Chondrocyte (in vitro differentiated cells): ENCODE measurements at regions not wholly inside any gene's neighbourhood (a gene's known extent, or its start where the extent isn't known, plus 50 kb on each side); places are given as distances from the start of the nearest gene placed in this dataset.

ENCODE experiments used
- DNase-seq: peaks from one replicate; pipeline ENCODE4 v3.0.0; 2021; ENCODE audit warnings: mixed read lengths, low spot score
- H3K27ac Mint-ChIP-seq: one replicate; pipeline ENCODE4 v1.8.0; 2021; ENCODE audit warnings: mild to moderate bottlenecking, moderate library complexity, mixed read lengths; ENCODE audit not compliant: unreplicated experiment
- H3K27me3 Mint-ChIP-seq: 2 replicates; pipeline ENCODE4 v1.8.0; 2021; ENCODE audit warnings: low read depth, mixed read lengths
- H3K36me3 Mint-ChIP-seq: 2 replicates; pipeline ENCODE4 v1.8.0; 2021; ENCODE audit warnings: low read depth, mixed read lengths
- H3K4me1 Mint-ChIP-seq: 2 replicates; pipeline ENCODE4 v1.8.0; 2021; ENCODE audit warnings: low read depth, mild to moderate bottlenecking, mixed read lengths
- H3K4me3 Mint-ChIP-seq: one replicate; pipeline ENCODE4 v1.8.0; 2021; ENCODE audit warnings: mild to moderate bottlenecking, moderate library complexity, mixed read lengths; ENCODE audit not compliant: unreplicated experiment
- H3K9me3 Mint-ChIP-seq: 2 replicates; pipeline ENCODE4 v1.8.0; 2021; ENCODE audit warnings: low read depth, mixed read lengths
- TF ChIP-seq, protein P1 (sequence below): fragments of 200-600 bp; sonication (generic); IDR thresholded peaks from 2 replicates; pipeline ENCODE4 v1.5.0; 2021; ENCODE audit warnings: antibody characterized with exemption, mild to moderate bottlenecking, moderate library complexity

DNA sequence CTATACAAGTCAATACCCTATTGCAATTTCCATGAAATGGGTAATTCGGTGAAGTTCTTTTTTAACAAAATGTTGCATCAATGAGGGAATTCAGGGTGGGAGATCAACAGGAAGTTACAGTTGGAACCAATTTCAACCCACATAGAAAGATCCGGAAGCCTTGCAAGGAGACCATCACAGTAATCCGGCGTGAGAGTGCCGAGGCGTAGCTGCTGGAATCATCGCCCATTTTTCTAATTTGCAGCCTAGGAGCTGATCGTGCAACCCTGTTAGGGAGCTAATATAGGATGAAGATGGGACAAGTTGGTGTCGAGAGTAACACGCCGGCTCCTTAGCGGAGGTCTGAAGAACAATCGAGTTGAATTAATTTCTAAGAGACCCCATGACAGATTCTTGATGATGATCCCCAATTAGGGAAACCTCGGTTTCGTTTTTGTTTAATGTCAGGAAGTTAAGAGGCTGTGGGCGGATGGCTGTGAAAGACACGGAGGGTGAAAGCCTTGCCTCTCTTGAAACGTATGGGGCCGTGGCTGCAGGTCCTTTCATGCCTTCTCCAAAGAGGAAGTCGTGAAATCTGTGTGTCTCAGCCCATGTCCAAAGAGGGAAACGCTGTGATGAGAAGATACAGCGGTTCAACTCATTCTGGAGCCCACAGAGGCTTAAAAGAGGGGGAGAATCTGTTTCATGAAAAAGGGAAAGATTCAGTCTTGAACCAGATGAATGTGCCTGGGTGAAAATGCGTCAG is 51.2 kb upstream of the CARD11 start:
- TF ChIP-seq, protein P1, sequence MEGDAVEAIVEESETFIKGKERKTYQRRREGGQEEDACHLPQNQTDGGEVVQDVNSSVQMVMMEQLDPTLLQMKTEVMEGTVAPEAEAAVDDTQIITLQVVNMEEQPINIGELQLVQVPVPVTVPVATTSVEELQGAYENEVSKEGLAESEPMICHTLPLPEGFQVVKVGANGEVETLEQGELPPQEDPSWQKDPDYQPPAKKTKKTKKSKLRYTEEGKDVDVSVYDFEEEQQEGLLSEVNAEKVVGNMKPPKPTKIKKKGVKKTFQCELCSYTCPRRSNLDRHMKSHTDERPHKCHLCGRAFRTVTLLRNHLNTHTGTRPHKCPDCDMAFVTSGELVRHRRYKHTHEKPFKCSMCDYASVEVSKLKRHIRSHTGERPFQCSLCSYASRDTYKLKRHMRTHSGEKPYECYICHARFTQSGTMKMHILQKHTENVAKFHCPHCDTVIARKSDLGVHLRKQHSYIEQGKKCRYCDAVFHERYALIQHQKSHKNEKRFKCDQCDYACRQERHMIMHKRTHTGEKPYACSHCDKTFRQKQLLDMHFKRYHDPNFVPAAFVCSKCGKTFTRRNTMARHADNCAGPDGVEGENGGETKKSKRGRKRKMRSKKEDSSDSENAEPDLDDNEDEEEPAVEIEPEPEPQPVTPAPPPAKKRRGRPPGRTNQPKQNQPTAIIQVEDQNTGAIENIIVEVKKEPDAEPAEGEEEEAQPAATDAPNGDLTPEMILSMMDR = no peak
- Mint-ChIP-seq H3K27ac (no peak overlapping the region), H3K27me3 (peaks cover 4% of the 10 kb centered on the region), H3K36me3 (no peaks in the 10 kb centered on the region), H3K4me1 (no peaks in the 10 kb centered on the region), H3K9me3 (no peaks in the 10 kb centered on the region), H3K4me3 (no peak overlapping the region)
- DNase-seq = no peak

DNA sequence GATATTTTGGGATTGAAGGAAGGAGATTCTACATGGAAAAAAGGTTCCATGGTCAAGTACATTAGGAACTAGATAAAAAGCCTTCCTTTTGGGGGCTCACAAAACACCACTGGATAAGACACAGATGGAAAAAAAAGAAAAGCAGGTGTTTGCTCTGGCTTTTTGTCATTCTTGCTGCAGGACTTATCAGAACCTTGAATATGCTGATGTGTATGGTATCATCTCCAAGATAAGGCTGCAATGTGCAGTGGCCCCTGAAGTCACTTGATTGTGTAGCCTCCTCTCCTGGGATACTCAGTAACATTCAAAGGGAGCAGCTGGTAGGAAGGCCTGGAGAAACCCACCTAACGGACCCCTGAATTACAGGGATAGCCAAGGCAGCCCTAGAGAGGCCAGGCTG is 54.1 kb upstream of the CARD11 start:
- Mint-ChIP-seq H3K4me3 (no peak overlapping the region), H3K27me3 (peaks cover 4% of the 10 kb centered on the region), H3K27ac (no peak overlapping the region), H3K4me1 (no peaks in the 10 kb centered on the region), H3K36me3 (no peaks in the 10 kb centered on the region), H3K9me3 (no peaks in the 10 kb centered on the region)
- no peak for DNase-seq
- TF ChIP-seq, protein P1 = no peak

DNA sequence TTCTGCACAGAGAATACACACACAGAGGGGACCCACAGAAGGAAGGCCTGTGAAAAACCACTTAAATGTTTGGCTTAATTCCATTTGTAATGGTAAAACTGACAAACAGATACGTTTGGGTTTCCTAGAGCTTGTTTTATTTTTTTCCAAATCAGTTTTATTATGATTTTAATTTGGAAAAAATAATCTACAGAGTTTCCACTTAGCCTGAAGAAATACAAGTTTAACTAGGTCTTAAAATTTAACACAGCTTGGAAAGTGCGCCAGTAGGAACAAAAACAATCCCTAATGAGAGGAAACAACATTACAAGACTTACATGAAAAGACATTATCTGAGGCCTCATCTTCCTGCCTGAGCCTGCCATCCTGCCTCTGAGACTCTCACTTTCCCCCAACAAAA is 58.5 kb upstream of the CARD11 start:
- Mint-ChIP-seq H3K4me3 (no peak overlapping the region), H3K4me1 (peaks cover 15% of the 10 kb centered on the region), H3K27me3 (peaks cover 4% of the 10 kb centered on the region), H3K9me3 (peaks cover 9% of the 10 kb centered on the region), H3K36me3 (no peaks in the 10 kb centered on the region), H3K27ac (no peak overlapping the region)
- TF ChIP-seq, protein P1 = no peak
- no peak for DNase-seq

DNA sequence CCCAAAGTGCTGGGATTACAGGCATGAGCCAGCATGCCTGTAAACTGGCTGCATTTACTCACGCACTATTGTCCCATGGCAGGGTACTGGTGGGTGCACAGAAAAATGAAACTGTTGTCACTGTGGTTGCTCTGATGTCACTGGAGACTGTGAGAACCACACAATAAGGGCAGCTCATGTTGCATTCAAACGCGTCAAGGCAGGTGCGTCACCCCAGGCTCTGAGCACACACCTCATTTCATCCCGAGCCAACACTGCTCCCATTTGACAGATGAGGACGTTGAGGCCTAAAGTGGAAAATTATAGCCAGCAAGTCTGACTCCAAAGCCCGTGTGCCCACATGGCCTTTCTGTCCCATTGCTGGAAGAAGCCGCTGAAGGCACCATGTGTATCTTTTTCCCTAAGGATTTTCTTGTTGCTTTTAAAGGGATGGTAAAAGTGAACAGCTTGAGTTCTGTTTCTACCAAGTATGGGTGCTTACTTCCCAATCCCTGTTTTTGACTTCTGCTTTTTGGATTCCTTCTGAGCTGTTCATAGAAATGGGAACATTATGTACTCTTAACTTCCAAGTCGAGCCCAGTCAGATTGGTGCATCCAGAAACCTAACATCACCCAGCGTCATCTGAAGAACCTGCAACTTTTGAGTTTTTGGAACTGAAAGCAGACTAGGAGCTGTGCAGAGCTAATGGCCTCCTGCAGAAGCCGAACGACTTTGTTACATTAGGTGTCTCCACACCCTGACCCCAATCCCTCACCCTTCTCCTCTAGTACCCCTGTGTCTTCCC is 60.1 kb upstream of the CARD11 start:
- TF ChIP-seq, protein P1 = no peak
- DNase-seq = no peak
- Mint-ChIP-seq H3K4me1 (peaks cover 20% of the 10 kb centered on the region), H3K36me3 (no peaks in the 10 kb centered on the region), H3K27ac (no peak overlapping the region), H3K4me3 (no peak overlapping the region), H3K27me3 (peaks cover 4% of the 10 kb centered on the region), H3K9me3 (peaks cover 16% of the 10 kb centered on the region)

DNA sequence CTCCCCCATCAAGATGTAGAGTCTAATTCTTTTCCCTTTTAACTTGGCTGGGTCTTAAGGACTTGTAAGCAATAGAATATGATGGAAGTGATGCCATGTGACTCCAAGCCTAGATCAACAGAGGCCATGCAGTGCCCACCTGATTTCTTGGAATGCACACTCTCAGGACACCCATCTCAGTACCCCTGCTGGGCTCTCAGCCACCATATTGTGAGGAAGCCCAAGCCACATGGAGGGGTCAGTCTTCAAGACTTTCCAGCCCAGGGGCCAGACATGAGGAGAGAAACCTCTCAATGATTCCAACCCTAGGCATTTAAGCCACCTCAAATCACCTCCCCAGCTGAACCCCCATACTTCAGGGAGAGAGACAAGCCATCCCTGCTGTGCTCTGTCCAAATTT is 62.2 kb upstream of the CARD11 start:
- Mint-ChIP-seq H3K27ac (no peak overlapping the region), H3K4me3 (no peak overlapping the region), H3K36me3 (no peaks in the 10 kb centered on the region), H3K27me3 (no peaks in the 10 kb centered on the region), H3K9me3 (peaks cover 21% of the 10 kb centered on the region), H3K4me1 (peaks cover 29% of the 10 kb centered on the region)
- no peak for DNase-seq
- TF ChIP-seq, protein P1 = no peak
